HEK293T (cell line): ENCODE measurements at regions not wholly inside any gene's neighbourhood (a gene's known extent, or its start where the extent isn't known, plus 50 kb on each side); places are given as distances from the start of the nearest gene placed in this dataset.
"Not testable (repeated sequence)": the region's sequence is repeated elsewhere in the genome, so short reads cannot be mapped to it uniquely, and the experiment has no call there.

ENCODE experiments used
- BHLHE40 ChIP-seq: fragments of 450-650 bp; IDR thresholded peaks from 2 replicates; pipeline ENCODE4 v1.6.1; 2016; ENCODE audit warnings: mild to moderate bottlenecking, moderate library complexity, borderline replicate concordance
- CTBP1 ChIP-seq: fragments of 450-650 bp; IDR thresholded peaks from 2 replicates; pipeline ENCODE4 v1.6.1; 2016; ENCODE audit warnings: borderline replicate concordance
- FOXM1 ChIP-seq: fragments of 450-650 bp; IDR thresholded peaks from 2 replicates; pipeline ENCODE4 v1.6.1; 2017; ENCODE audit warnings: mild to moderate bottlenecking, borderline replicate concordance
- SP1 ChIP-seq: fragments of 450-650 bp; IDR thresholded peaks from 2 replicates; pipeline ENCODE4 v1.6.1; 2017
- ZNF384 ChIP-seq: fragments of 450-650 bp; IDR thresholded peaks from 2 replicates; pipeline ENCODE4 v1.6.1; 2016

- TF ChIP-seq FOXM1, CTBP1, ZNF384, SP1, BHLHE40: not testable (repeated sequence)
Observed at GRCh38 chr4:59556191-59556590, 1643.9 kb upstream of the ADGRL3 start.
